ENCODE measurements at regions not wholly inside any gene's neighbourhood (a gene's known extent, or its start where the extent isn't known, plus 50 kb on each side); places are given as distances from the start of the nearest gene placed in this dataset.

- H3K9me3 ChIP-seq = no peaks in the 10 kb centered on the region
- no peak overlapping the region for H3K4me3 ChIP-seq
- no peak for TF ChIP-seq CTCF (IDR thresholded peaks at IDR 0.05)
- H3K27ac ChIP-seq = no peak overlapping the region
- intact Hi-C loops (cut with DNase I) = no loop called here
- DNase-seq (no peak), ATAC-seq (no peak)
- H3K27me3 ChIP-seq = no peaks in the 10 kb centered on the region
- no peaks in the 10 kb centered on the region for H3K4me1 ChIP-seq
- 76 to 92% (median 87%) methylated on average over 3 of the region's 3 CpGs for WGBS, 4 donors
- H3K36me3 ChIP-seq = no peaks in the 10 kb centered on the region
Measured at GRCh38 chr11:19537803-19538453, 174.7 kb upstream of the NAV2 start.

DNA sequence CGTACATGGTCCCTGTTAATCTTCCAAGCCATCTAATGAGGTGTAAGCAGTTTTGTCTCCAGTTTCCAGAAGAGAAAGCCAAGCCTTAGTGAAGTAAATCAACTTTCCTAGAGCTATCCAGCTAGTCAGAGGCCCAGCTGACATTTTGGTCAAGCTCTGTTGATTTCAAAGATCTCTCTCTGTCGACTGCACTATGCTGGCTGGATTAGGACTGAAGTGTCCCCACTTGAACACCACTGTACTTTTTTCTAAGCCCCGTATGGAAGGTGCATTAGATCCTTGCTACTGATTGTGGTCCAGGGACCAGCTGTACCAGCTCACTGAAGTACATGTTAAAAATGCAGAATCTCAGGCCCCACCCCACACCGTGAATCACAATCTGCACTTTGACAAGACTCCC lies 176.5 kb upstream of the NAV2 start:
- Histone ChIP-seq H3K36me3 (no peaks in the 10 kb centered on the region), H3K27me3 (no peaks in the 10 kb centered on the region), H3K4me3 (no peak overlapping the region), H3K9me3 (no peaks in the 10 kb centered on the region), H3K4me1 (no peaks in the 10 kb centered on the region), H3K27ac (no peak overlapping the region)
- ATAC-seq (no peak), DNase-seq (no peak)
- TF ChIP-seq CTCF (IDR thresholded peaks at IDR 0.05) (no peak), POLR2A (IDR thresholded peaks at IDR 0.05) (no peak)
- 77 to 85% (median 80%) methylated on average over 4 of the region's 4 CpGs for WGBS, 4 donors
- intact Hi-C loops (cut with DNase I) = no loop called here

DNA sequence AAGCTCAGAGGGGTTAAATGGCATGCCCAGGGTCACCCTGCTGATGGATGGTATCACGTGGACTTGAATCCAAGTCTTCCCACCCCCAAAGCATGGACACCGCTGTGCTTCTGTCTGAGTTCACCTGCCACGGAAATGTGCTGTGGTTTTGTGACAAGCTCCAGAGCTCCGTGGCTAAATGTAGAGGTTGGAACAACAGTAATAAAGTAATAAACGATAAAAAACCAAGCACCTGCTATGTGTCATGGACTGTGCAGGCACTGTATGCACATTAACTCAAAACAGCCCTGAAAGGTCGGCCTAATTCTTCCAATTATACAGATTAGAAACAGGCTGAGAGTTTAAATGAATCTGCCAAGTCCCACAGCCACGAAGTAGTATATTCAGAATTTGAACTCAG lies 182.1 kb upstream of the NAV2 start:
- H3K4me3 ChIP-seq = no peak overlapping the region
- no peaks in the 10 kb centered on the region for H3K27me3 ChIP-seq
- ATAC-seq (no peak), DNase-seq (no peak)
- intact Hi-C loops (cut with DNase I) = no loop called here
- no peaks in the 10 kb centered on the region for H3K4me1 ChIP-seq
- no peak overlapping the region for H3K27ac ChIP-seq
- H3K36me3 ChIP-seq = no peaks in the 10 kb centered on the region
- H3K9me3 ChIP-seq = no peaks in the 10 kb centered on the region
- 90 to 93% (median 91%) methylated on average over 7 of the region's 7 CpGs for WGBS, 4 donors
- TF ChIP-seq POLR2A (IDR thresholded peaks at IDR 0.05) (no peak), CTCF (IDR thresholded peaks at IDR 0.05) (no peak)

- ATAC-seq (no peak), DNase-seq (no peak)
- Histone ChIP-seq H3K9me3 (no peaks in the 10 kb centered on the region), H3K4me1 (no peaks in the 10 kb centered on the region), H3K4me3 (no peak overlapping the region), H3K27ac (no peak overlapping the region), H3K36me3 (no peaks in the 10 kb centered on the region), H3K27me3 (no peaks in the 10 kb centered on the region)
- 88 to 94% (median 90%) methylated on average over 2 of the region's 2 CpGs for WGBS, 4 donors
- no peak for TF ChIP-seq POLR2A (IDR thresholded peaks at IDR 0.05)
- no peak for TF ChIP-seq CTCF (IDR thresholded peaks at IDR 0.05)
- intact Hi-C loops (cut with DNase I) = no loop called here
Measured at GRCh38 chr11:19526119-19526518, 186.5 kb upstream of the NAV2 start.
